ENCODE measurements at regions not wholly inside any gene's neighbourhood (a gene's known extent, or its start where the extent isn't known, plus 50 kb on each side); places are given as distances from the start of the nearest gene placed in this dataset.

GRCh38 chr2:139098961-139099360, 318.8 kb upstream of the NXPH2 start:
- DNase-seq (ENCODE audit: extremely low spot score): no peak
- intact Hi-C loops (cut with DNase I): no loop called here
- Histone ChIP-seq H3K27ac (replicated peaks in 1 of 4) (no peak overlapping the region), H3K36me3 (no peaks in the 10 kb centered on the region), H3K4me3 (no peak overlapping the region), H3K27me3 (no peaks in the 10 kb centered on the region), H3K4me1 (no peaks in the 10 kb centered on the region), H3K9me3 (no peaks in the 10 kb centered on the region)
- no peak for TF ChIP-seq POLR2AphosphoS5 (IDR thresholded peaks at IDR 0.05)
- no peak for TF ChIP-seq EP300 (IDR thresholded peaks at IDR 0.05)
- TF ChIP-seq CTCF (IDR thresholded peaks at IDR 0.05): no peak
- no peak for TF ChIP-seq POLR2A (IDR thresholded peaks at IDR 0.05; ENCODE audit: low read depth)
- WGBS: 77% methylated on average over 2 of the region's 2 CpGs

GRCh38 chr2:139083121-139083520, 302.9 kb upstream of the NXPH2 start:
- no peaks in the 10 kb centered on the region for H3K4me1 ChIP-seq
- no peak overlapping the region for H3K4me3 ChIP-seq
- no peaks in the 10 kb centered on the region for H3K9me3 ChIP-seq
- intact Hi-C loops (cut with DNase I): no loop called here
- H3K36me3 ChIP-seq: no peaks in the 10 kb centered on the region
- no peak for TF ChIP-seq POLR2AphosphoS5 (IDR thresholded peaks at IDR 0.05)
- TF ChIP-seq CTCF (IDR thresholded peaks at IDR 0.05): no peak
- TF ChIP-seq EP300 (IDR thresholded peaks at IDR 0.05): no peak
- no peak for TF ChIP-seq POLR2A (IDR thresholded peaks at IDR 0.05; ENCODE audit: low read depth)
- no peak overlapping the region for H3K27ac ChIP-seq (replicated peaks in 1 of 4)
- no peaks in the 10 kb centered on the region for H3K27me3 ChIP-seq
- DNase-seq (ENCODE audit: extremely low spot score): no peak

GRCh38 chr2:139080244-139080643, 300.1 kb upstream of the NXPH2 start:
- no peak for DNase-seq (ENCODE audit: extremely low spot score)
- Histone ChIP-seq H3K4me3 (no peak overlapping the region), H3K4me1 (no peaks in the 10 kb centered on the region), H3K27ac (replicated peaks in 1 of 4) (no peak overlapping the region), H3K27me3 (no peaks in the 10 kb centered on the region), H3K36me3 (no peaks in the 10 kb centered on the region), H3K9me3 (no peaks in the 10 kb centered on the region)
- TF ChIP-seq POLR2A (IDR thresholded peaks at IDR 0.05; ENCODE audit: low read depth) (no peak), EP300 (IDR thresholded peaks at IDR 0.05) (no peak), CTCF (IDR thresholded peaks at IDR 0.05) (no peak), POLR2AphosphoS5 (IDR thresholded peaks at IDR 0.05) (no peak)
- intact Hi-C loops (cut with DNase I): no loop called here

- Histone ChIP-seq H3K27ac (replicated peaks in 1 of 4) (no peak overlapping the region), H3K4me3 (no peak overlapping the region), H3K27me3 (no peaks in the 10 kb centered on the region), H3K4me1 (no peaks in the 10 kb centered on the region), H3K36me3 (no peaks in the 10 kb centered on the region), H3K9me3 (no peaks in the 10 kb centered on the region)
- no peak for DNase-seq (ENCODE audit: extremely low spot score)
- WGBS: 92% methylated on average over 2 of the region's 2 CpGs
- intact Hi-C loops (cut with DNase I): no loop called here
- TF ChIP-seq POLR2A (IDR thresholded peaks at IDR 0.05; ENCODE audit: low read depth) (no peak), CTCF (IDR thresholded peaks at IDR 0.05) (no peak), EP300 (IDR thresholded peaks at IDR 0.05) (no peak), POLR2AphosphoS5 (IDR thresholded peaks at IDR 0.05) (no peak)
Observed at GRCh38 chr2:139079311-139079710, 299.1 kb upstream of the NXPH2 start.

DNA sequence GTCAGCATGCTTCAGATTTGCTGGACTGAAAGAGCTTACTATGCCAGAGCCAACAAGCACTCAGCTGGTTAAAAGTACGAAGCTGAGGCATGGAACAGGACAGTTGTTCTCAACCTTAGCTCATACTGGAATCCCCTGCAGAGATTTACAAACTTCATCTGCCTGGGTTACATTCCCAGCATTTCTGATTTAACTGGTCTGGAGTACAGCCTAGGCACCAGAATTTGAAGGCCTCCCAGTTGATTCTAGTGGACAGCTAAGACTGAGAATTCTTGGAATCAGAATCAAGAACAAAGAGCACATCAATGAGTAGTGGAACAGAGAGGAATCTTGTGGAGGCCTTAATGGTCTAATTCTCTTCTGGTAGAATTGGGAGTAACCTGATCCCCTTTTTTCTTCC, 298.2 kb upstream of the NXPH2 start:
- WGBS: 44% methylated on average over 1 of the region's 1 CpG
- Histone ChIP-seq H3K27me3 (no peaks in the 10 kb centered on the region), H3K4me1 (no peaks in the 10 kb centered on the region), H3K9me3 (no peaks in the 10 kb centered on the region), H3K27ac (replicated peaks in 1 of 4) (no peak overlapping the region), H3K36me3 (no peaks in the 10 kb centered on the region), H3K4me3 (no peak overlapping the region)
- TF ChIP-seq EP300 (IDR thresholded peaks at IDR 0.05) (no peak), CTCF (IDR thresholded peaks at IDR 0.05) (no peak), POLR2A (IDR thresholded peaks at IDR 0.05; ENCODE audit: low read depth) (no peak), POLR2AphosphoS5 (IDR thresholded peaks at IDR 0.05) (no peak)
- intact Hi-C loops (cut with DNase I): no loop called here
- no peak for DNase-seq (ENCODE audit: extremely low spot score)

All from esophagus muscularis mucosa (tissue), 4 donors.